ENCODE measurements at regions not wholly inside any gene's neighbourhood (a gene's known extent, or its start where the extent isn't known, plus 50 kb on each side); places are given as distances from the start of the nearest gene placed in this dataset.

DNA sequence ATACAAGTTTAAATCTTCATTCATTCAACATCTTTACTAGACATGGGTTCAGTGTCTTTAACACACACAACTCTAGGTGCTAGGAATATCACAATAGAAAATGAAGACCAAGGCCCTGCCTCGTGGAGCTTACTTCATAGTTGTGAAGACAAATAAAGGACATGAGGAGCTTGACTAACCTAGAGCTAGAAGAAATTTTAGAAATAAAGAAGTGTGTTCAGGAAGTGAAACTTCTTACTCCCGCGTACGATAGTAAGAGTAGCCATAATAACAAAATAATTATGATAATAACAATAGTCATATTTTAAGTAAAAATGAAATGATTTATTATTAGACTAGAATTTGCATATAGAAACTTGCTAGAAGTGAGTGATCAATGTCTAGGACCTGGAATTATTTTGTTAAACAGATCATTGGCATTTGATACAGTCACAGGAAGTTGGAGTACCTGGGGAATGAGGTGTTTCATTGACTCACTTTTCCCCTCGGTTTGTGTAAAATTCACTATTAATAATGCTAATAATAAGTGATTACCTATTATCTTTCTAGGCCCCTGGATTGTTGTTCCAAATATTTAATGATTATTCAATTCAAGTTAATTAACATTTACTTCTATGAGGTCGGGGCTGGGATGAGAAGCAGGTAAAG lies 331.3 kb downstream of the NSG2 start:
- H3K9me3 Mint-ChIP-seq: peaks cover 34% of the 10 kb centered on the region
- no peaks in the 10 kb centered on the region for H3K4me1 Mint-ChIP-seq (ENCODE audit: low read depth)
- no peaks in the 10 kb centered on the region for H3K27me3 Mint-ChIP-seq (ENCODE audit: insufficient read depth)
- TF ChIP-seq, protein P1, sequence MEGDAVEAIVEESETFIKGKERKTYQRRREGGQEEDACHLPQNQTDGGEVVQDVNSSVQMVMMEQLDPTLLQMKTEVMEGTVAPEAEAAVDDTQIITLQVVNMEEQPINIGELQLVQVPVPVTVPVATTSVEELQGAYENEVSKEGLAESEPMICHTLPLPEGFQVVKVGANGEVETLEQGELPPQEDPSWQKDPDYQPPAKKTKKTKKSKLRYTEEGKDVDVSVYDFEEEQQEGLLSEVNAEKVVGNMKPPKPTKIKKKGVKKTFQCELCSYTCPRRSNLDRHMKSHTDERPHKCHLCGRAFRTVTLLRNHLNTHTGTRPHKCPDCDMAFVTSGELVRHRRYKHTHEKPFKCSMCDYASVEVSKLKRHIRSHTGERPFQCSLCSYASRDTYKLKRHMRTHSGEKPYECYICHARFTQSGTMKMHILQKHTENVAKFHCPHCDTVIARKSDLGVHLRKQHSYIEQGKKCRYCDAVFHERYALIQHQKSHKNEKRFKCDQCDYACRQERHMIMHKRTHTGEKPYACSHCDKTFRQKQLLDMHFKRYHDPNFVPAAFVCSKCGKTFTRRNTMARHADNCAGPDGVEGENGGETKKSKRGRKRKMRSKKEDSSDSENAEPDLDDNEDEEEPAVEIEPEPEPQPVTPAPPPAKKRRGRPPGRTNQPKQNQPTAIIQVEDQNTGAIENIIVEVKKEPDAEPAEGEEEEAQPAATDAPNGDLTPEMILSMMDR (IDR thresholded peaks at IDR 0.05): no peak
- no peaks in the 10 kb centered on the region for H3K36me3 Mint-ChIP-seq (ENCODE audit: low read depth)
- no peak for DNase-seq
- no peak overlapping the region for H3K4me3 Mint-ChIP-seq
- H3K27ac Mint-ChIP-seq: no peak overlapping the region

DNA sequence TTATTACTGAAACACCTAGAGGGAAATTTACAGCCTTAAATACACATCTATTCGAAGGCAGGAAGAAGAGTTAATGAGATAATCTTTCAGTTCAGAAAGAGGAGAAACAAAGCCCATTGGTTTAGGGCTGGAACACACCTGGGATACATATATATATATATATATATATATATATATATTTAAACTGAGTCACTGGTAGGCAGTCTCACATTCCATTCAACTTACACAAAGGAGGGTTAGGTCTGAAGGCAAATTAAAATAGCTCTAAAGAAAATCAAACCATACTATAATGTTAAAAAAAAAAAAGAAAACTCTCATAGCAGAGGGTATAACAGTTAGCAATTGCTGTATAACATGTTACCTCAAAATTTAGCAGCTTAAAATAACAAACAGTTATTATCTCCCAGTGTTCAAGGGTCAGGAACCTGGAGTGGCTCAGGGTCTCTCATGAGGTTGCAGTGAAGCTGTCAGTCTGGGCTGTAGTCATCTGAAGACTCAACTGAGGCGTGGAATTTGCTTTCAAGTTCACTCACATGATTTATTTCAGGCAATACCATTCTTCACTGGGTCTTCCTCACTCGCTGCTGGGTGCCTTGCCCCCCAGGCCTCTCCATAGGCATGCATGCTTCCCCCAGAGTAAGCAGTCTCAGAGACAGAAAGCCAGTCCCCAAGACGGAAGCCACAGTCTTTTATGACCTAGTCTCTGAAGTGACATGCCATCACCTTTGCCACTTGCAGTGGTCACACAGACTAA lies 332.8 kb downstream of the NSG2 start:
- peaks cover 29% of the 10 kb centered on the region for H3K9me3 Mint-ChIP-seq
- H3K4me3 Mint-ChIP-seq: no peak overlapping the region
- TF ChIP-seq, protein P1 (IDR thresholded peaks at IDR 0.05): no peak
- no peaks in the 10 kb centered on the region for H3K4me1 Mint-ChIP-seq (ENCODE audit: low read depth)
- H3K27me3 Mint-ChIP-seq (ENCODE audit: insufficient read depth): no peaks in the 10 kb centered on the region
- no peak for DNase-seq
- no peaks in the 10 kb centered on the region for H3K36me3 Mint-ChIP-seq (ENCODE audit: low read depth)
- H3K27ac Mint-ChIP-seq: no peak overlapping the region

DNA sequence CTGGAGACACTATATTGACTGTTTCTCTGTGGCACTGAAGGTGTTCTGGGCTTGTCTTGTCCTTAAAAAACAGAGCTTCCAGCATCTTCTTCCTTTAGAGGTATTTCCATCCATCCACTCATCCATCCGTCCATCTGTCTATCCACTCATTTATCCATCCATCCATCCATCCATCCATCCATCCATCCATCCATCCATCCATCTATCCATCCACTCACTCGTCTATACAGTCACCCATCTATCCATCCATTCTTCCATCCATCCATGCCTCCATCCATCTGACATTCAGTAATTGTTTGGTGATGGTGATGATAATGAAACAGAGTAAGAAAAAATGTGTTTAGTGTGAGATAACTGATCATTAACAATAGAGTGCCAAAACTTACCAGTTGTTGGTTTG lies 334.8 kb downstream of the NSG2 start:
- DNase-seq: no peak
- Mint-ChIP-seq H3K36me3 (ENCODE audit: low read depth) (no peaks in the 10 kb centered on the region), H3K27ac (no peak overlapping the region), H3K9me3 (peaks cover 20% of the 10 kb centered on the region), H3K4me1 (ENCODE audit: low read depth) (no peaks in the 10 kb centered on the region), H3K27me3 (ENCODE audit: insufficient read depth) (no peaks in the 10 kb centered on the region; the same call in 1 of the 2 replicates), H3K4me3 (no peak overlapping the region)
- TF ChIP-seq, protein P1 (IDR thresholded peaks at IDR 0.05): no peak

DNA sequence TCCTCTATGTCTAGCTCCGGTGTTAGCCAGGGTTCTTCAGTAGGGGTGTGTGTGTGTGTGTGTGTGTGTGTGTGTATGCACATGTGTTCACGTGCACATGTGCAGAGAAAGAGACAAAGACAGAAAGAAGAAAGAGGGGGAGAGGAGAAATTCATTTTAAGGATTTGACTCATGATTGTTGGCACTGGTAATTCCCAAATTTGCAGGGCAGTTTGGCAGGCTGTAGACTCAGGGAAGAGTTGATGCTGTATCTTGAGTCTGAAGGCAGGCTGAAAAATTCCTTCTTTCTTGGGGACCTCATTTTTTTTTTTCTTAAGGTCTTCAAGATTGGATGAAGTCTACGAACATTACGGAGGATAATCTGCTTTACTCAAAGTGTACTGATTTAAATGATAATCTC lies 335.7 kb downstream of the NSG2 start:
- Mint-ChIP-seq H3K27me3 (ENCODE audit: insufficient read depth) (no peaks in the 10 kb centered on the region; the same call in 1 of the 2 replicates), H3K9me3 (peaks cover 29% of the 10 kb centered on the region), H3K27ac (no peak overlapping the region), H3K36me3 (ENCODE audit: low read depth) (no peaks in the 10 kb centered on the region), H3K4me3 (no peak overlapping the region), H3K4me1 (ENCODE audit: low read depth) (no peaks in the 10 kb centered on the region)
- TF ChIP-seq, protein P1 (IDR thresholded peaks at IDR 0.05): no peak
- DNase-seq: no peak

DNA sequence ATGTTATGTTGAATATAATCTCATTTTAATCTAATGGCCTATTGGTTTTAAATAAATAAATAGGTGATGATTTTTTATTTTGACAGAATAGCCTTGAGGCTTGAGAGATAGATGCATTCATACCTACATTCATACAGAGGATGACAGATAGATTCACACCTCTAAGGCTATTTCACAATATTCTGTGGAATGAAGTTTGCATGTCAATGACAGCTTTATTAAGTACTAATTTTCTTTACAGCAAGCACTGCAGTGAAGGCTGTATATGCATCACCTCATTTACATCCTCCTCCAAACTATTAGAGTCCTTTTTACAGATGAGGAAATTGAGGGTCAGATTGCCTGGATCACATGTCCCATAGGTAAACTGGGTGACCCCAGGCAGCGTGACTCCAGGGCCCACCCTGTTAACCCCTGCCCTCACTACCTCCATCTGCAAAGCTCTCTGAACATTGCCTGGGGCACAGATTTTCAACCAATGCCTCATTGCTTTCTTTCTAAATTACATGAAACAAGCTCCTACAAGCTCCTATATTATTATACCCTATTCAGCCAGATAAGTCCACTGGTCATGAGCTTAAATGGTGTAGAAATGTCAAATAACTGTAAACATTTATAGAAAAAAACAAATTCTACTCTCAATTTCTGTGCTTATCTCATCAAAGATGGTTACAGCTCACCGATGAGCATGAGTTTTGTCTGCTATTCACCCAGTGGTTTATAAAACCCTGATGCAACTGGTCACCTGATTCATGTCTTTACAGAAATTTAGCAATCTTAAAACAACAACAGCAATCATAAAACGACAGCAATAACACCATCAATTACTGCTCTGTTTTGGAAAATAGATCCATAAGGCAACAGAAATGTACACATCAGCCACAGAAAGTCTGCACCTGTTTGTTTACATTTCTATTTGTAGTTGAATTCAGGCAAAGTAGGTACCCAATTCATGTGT lies 338.0 kb downstream of the NSG2 start:
- Mint-ChIP-seq H3K27me3 (ENCODE audit: insufficient read depth) (no peaks in the 10 kb centered on the region; the same call in 1 of the 2 replicates), H3K9me3 (peaks cover 46% of the 10 kb centered on the region), H3K4me1 (ENCODE audit: low read depth) (no peaks in the 10 kb centered on the region), H3K4me3 (no peak overlapping the region), H3K36me3 (ENCODE audit: low read depth) (no peaks in the 10 kb centered on the region), H3K27ac (no peak overlapping the region)
- no peak for DNase-seq
- TF ChIP-seq, protein P1 (IDR thresholded peaks at IDR 0.05): no peak
